PC-9 (cell line): ENCODE measurements at regions not wholly inside any gene's neighbourhood (a gene's known extent, or its start where the extent isn't known, plus 50 kb on each side); places are given as distances from the start of the nearest gene placed in this dataset.

Experiments used
- BruUV-seq: library from RNA; stranded (reverse); fragments of 400-500 nt; replicated peaks from 2 replicates; lab custom pipeline; 2021; lab: Mats Ljungman, UMichigan
- CTCF ChIA-PET: fragments of 300-600 bp; sonication (Branson Sonifier 250); formaldehyde crosslinking; loops from one replicate; lab custom pipeline; 2022; ENCODE audit warnings: antibody characterized with exemption; lab: Charles Lee
- POLR2A ChIA-PET: fragments of 300-600 bp; sonication (Branson Sonifier 250); formaldehyde crosslinking; loops from one replicate; lab custom pipeline; 2022; ENCODE audit warnings: antibody characterized with exemption; ENCODE audit not compliant: unreplicated experiment; lab: Charles Lee
- DNase-seq, 2 experiments: peaks; one replicate each; pipeline versions ENCODE4 v3.0.0 to v3.0.0-alpha.2; 2015 to 2022; ENCODE audit warnings: mixed read lengths in 1 of 2
- H2AFZ ChIP-seq: fragments of 200-600 bp; sonication (generic); 2 replicates; pipeline ENCODE4 v1.8.1; 2017; ENCODE audit warnings: antibody characterized with exemption
- H3F3A ChIP-seq: fragments of 200-600 bp; sonication (generic); 2 replicates; pipeline ENCODE4 v1.8.1; 2017; ENCODE audit warnings: antibody characterized with exemption, mild to moderate bottlenecking, low read depth; ENCODE audit not compliant: insufficient read depth
- H3K27ac ChIP-seq: fragments of 200-600 bp; sonication (generic); 2 replicates; pipeline ENCODE4 v1.6.1; 2016; ENCODE audit warnings: mixed run types
- H3K27me3 ChIP-seq: fragments of 200-600 bp; sonication (generic); 2 replicates; pipeline ENCODE4 v1.6.1; 2016; ENCODE audit warnings: low read depth, mixed run types; ENCODE audit not compliant: insufficient read depth
- H3K36me3 ChIP-seq: fragments of 200-600 bp; sonication (generic); 2 replicates; pipeline ENCODE4 v1.6.1; 2016; ENCODE audit warnings: low read depth, mixed run types
- H3K4me1 ChIP-seq: fragments of 200-600 bp; sonication (generic); replicated peaks from 2 replicates; pipeline ENCODE4 v1.6.1; 2016; ENCODE audit warnings: mixed run types; ENCODE audit not compliant: insufficient read depth
- H3K4me2 ChIP-seq: fragments of 200-600 bp; sonication (generic); 2 replicates; pipeline ENCODE4 v1.6.1; 2017; ENCODE audit warnings: mixed run types
- H3K4me3 ChIP-seq: fragments of 200-600 bp; sonication (generic); 2 replicates; pipeline ENCODE4 v1.6.1; 2016; ENCODE audit warnings: mixed run types
- H3K79me2 ChIP-seq: fragments of 200-600 bp; sonication (generic); 2 replicates; pipeline ENCODE4 v1.6.1; 2017; ENCODE audit warnings: low read depth, mixed run types
- H3K9me2 ChIP-seq: fragments of 200-600 bp; sonication (generic); 2 replicates; pipeline ENCODE4 v1.8.1; 2017; ENCODE audit warnings: mild to moderate bottlenecking; ENCODE audit not compliant: insufficient read depth
- H3K9me3 ChIP-seq: fragments of 200-600 bp; sonication (generic); 2 replicates; pipeline ENCODE4 v1.8.1; 2016; ENCODE audit warnings: low read depth; ENCODE audit not compliant: insufficient read depth
- H4K20me1 ChIP-seq: fragments of 200-600 bp; sonication (generic); 2 replicates; pipeline ENCODE4 v1.8.1; 2017; ENCODE audit not compliant: insufficient read depth
- EZH2 ChIP-seq: fragments of 200-600 bp; sonication (generic); IDR thresholded peaks from 2 replicates; pipeline ENCODE4 v1.8.0; 2017; ENCODE audit warnings: antibody characterized with exemption, low read depth
- intact Hi-C: fragments of 100-400 bp; cut with micrococcal nuclease; formaldehyde crosslinking; loops from one replicate; pipeline ENCODE4 v1.10.0; 2022; ENCODE audit not compliant: unreplicated experiment
- TF ChIP-seq, protein P1 (sequence below): fragments of 200-600 bp; sonication (generic); conservative IDR thresholded peaks from 2 replicates; pipeline ENCODE4 v1.6.1; 2017; ENCODE audit warnings: mixed run types, antibody characterized with exemption, mild to moderate bottlenecking, moderate library complexity

DNA sequence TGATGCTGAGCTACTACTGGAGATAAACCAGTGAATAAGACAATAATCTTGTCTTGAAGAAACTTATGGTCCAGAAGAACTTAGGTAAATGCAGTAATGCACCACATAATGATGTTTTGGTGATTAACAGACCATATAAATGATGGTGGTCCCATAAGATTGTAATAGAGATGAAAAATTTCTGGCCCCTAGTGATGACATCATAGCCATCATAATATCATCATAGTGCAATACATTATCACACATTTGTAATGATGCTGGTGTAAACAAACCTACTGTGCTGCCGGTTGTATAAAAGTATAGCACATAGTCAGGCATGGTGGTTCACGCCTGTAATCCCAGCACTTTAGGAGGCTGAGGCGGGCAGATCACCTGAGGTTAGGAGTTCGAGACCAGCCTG, 846.8 kb downstream of the FSTL5 start:
- no peak for DNase-seq
- intact Hi-C loops, result no loop called here
- ChIA-PET POLR2A (no interaction called here), CTCF (no interaction called here)
- Histone ChIP-seq H3K27ac (no peak overlapping the region), H3K36me3 (no peaks in the 10 kb centered on the region), H3K4me1 (no peaks in the 10 kb centered on the region), H3K9me3 (no peaks in the 10 kb centered on the region), H3K9me2 (no peaks in the 10 kb centered on the region), H3K79me2 (no peaks in the 10 kb centered on the region), H3K4me2 (no peak overlapping the region), H3K27me3 (no peaks in the 10 kb centered on the region), H3K4me3 (no peak overlapping the region), H3F3A (no peaks in the 10 kb centered on the region), H4K20me1 (no peaks in the 10 kb centered on the region), H2AFZ (no peak overlapping the region)
- TF ChIP-seq EZH2, result no peak
- TF ChIP-seq, protein P1, sequence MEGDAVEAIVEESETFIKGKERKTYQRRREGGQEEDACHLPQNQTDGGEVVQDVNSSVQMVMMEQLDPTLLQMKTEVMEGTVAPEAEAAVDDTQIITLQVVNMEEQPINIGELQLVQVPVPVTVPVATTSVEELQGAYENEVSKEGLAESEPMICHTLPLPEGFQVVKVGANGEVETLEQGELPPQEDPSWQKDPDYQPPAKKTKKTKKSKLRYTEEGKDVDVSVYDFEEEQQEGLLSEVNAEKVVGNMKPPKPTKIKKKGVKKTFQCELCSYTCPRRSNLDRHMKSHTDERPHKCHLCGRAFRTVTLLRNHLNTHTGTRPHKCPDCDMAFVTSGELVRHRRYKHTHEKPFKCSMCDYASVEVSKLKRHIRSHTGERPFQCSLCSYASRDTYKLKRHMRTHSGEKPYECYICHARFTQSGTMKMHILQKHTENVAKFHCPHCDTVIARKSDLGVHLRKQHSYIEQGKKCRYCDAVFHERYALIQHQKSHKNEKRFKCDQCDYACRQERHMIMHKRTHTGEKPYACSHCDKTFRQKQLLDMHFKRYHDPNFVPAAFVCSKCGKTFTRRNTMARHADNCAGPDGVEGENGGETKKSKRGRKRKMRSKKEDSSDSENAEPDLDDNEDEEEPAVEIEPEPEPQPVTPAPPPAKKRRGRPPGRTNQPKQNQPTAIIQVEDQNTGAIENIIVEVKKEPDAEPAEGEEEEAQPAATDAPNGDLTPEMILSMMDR, result no peak
- no TSS peak for BruUV-seq

DNA sequence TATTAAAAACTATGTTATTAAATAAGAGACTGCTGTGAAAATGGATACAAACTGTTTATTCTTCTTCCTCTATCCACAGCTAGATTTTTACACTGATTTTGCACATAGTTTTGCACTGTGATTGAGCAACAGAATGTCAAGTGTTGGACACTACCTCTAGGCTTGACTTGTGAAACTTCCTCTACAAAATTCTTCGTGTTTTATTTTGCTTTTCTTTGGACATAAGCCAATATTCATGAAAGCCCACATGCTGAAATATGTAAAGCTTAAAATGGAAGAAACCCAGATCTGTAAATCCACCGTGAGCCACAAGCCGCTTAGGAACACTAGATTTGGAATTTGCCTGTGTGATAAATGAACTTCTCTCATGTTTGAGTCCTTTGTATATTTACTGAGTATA, 849.4 kb downstream of the FSTL5 start:
- no TSS peak for BruUV-seq
- ChIA-PET CTCF (no interaction called here), POLR2A (no interaction called here)
- intact Hi-C loops, result no loop called here
- Histone ChIP-seq H4K20me1 (no peaks in the 10 kb centered on the region), H3K4me3 (no peak overlapping the region), H3K79me2 (no peaks in the 10 kb centered on the region), H3K27ac (no peak overlapping the region), H3K36me3 (no peaks in the 10 kb centered on the region), H3K4me1 (no peaks in the 10 kb centered on the region), H3K9me3 (no peaks in the 10 kb centered on the region), H3K27me3 (no peaks in the 10 kb centered on the region), H3K4me2 (no peak overlapping the region), H2AFZ (no peak overlapping the region), H3K9me2 (no peaks in the 10 kb centered on the region), H3F3A (no peaks in the 10 kb centered on the region)
- TF ChIP-seq, protein P1, result no peak
- TF ChIP-seq EZH2, result no peak
- DNase-seq, result no peak

DNA sequence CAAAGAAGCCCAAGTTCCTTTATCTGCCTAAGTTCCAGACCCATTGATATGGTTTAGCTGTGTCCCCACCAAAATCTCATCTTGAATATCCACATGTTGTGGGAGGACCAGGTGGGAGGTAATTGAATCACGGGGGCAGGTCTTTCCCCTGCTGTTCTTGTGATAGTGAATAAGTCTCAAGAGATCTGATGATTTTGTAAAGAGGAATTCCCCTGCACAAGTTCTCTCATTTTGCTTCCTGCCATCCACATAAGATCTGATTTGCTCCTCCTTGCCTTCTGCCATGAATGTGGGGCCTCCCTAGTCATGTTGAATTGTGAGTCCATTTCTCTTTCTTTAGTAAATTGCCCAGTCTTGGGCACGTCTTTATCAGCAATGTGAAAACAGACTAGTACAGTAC, 860.2 kb downstream of the FSTL5 start:
- H3K79me2 ChIP-seq, result no peaks in the 10 kb centered on the region
- BruUV-seq, result no TSS peak
- H3K9me3 ChIP-seq, result no peaks in the 10 kb centered on the region
- no peaks in the 10 kb centered on the region for H4K20me1 ChIP-seq
- no peaks in the 10 kb centered on the region for H3K27me3 ChIP-seq
- TF ChIP-seq, protein P1, result no peak
- TF ChIP-seq EZH2, result no peak
- no peak overlapping the region for H3K4me2 ChIP-seq
- no peak overlapping the region for H2AFZ ChIP-seq
- intact Hi-C loops, result no loop called here
- H3K36me3 ChIP-seq, result no peaks in the 10 kb centered on the region
- H3K9me2 ChIP-seq, result no peaks in the 10 kb centered on the region
- H3K4me3 ChIP-seq, result no peak overlapping the region
- CTCF ChIA-PET, result no interaction called here
- DNase-seq, result no peak
- no peaks in the 10 kb centered on the region for H3K4me1 ChIP-seq
- H3K27ac ChIP-seq, result no peak overlapping the region
- POLR2A ChIA-PET, result no interaction called here
- no peaks in the 10 kb centered on the region for H3F3A ChIP-seq
